Stimulated activated naive CD8-positive, alpha-beta T cell treated with anti-CD3 and anti-CD28 coated beads, Interleukin-15, Interleukin-2, amounts not matched to agents 100 U/mL and 50 U/mL, for 24 hours (primary cell): ENCODE measurements at regions not wholly inside any gene's neighbourhood (a gene's known extent, or its start where the extent isn't known, plus 50 kb on each side); places are given as distances from the start of the nearest gene placed in this dataset.

Experiments used
- ATAC-seq: fragments of 150-1000 bp; cut with Tn5 transposase; one replicate; pipeline ENCODE4 v1.10.0; 2021
- DNase-seq: peaks from one replicate; pipeline ENCODE4 v3.0.0; 2021

DNA sequence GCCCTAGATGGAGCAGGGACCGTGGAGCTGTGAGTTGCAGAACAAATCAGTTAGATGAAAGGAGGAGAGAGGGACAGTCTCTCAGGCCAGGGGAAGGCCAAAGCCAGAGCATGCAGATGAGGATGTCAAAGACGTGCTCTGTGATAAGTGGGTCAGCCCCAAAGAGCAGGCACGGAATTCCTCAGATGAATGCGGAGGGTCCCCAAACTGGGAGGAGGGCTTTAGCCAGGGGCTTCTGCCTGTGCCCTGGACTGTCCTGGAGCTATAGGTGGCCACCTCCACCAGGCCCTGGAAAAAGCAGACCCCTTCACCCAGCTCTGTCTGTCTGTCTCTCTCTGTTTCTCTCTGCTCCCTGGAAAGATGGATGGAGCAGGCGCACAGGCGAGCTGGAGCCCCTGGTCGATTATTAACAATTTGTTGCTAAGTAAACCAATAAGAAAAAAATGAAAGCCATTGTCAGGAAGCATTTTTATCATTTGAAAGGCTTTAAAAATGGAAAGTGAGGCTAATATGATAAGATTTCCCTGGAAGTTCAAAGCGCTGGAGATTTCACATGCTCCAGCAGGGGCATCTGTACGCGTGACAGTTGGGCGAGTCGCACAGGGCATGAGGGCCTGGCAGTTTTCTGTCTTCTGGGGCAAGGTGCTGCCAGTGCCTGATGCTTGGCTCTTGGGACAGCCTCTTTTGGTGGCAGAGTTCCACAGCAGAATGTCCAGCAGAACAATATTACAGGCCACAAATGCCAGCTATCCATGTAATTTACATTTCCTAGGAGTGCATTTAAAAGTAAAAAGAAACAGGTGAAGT, 241.0 kb downstream of the GLI2 start:
- DNase-seq = no peak
- ATAC-seq = no peak

DNA sequence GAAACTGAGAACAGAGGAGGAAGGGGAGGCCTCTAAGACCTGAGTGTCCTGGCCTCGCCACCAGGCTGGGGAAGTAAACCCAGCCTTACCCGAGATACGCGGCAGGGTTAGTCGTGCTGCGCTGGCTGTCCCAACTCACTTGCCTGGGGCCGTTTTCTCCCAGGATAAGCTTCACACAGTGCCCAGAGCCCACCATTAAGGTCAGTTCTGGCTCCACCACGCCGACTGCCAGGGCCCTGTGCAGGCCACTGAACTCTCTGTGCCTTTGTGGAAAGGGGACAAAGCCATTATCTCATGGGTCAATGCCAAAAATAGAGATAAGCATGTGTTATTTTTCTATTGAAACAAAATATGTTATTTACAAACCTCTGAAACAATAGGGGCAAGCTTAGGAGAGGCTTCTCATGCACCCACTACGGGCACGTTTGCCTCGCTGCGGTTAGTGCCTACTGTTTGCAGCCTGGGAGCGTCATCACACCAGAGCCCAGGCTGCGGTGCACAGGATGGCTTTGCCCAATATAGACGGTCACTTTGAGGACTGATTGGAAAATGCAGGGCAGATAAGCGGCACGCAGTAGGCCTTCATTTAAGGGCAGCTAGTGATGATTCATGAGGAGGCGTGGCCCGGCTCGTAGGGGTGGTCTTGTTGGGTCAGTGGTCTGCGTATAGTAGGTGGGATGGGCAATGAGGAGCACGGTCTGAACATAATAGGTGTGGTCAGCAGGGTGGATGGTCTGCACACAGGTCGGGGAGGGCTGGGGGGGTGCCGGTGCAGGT, 242.1 kb downstream of the GLI2 start:
- ATAC-seq (no peak), DNase-seq (no peak)

DNA sequence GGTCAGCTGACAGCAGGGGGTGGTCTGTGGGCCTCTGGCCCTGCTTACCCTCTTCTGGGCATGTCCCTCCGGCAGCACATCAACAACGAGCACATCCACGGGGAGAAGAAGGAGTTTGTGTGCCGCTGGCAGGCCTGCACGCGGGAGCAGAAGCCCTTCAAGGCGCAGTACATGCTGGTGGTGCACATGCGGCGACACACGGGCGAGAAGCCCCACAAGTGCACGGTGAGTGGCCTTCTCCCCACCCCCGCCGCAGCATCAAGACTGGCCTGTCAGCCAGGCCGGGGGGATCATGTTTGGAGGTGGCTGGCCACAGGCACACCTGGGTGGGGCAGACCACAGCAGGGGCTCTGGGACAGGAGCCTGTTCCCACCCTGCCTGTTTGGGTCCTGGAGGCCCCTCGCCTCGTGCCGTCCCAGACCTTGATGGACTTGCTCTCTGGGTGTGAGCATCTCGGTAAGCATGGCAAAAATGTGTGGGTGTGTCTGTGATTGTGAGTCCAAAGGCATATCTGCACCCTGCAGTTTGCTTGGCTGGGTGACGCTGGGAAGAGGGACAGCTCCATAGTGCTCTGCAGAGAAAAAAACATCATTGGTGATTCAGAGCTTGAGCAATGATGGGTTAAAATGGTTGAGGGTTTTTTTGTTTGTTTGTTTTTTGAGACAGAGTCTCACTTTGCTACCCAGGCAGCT, 242.8 kb downstream of the GLI2 start:
- no peak for DNase-seq
- ATAC-seq = no peak

DNA sequence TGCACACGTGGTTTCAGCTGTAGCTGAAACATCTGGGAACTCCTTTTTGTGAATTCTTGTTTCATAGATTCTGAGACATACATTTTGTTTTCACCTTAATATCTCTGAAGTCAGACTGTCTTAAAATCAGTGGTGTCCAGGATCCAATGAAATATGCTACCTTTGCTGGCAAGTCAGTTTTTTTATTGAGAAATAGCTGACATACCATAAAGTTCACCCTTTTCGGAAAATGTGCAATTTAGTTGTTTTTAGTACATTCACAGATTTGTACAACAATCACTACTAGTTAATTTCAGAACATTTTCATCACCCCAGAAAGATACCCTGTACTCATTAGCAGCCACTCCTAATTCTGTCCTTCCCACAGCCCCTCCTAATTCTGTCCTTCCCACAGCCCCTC, 243.7 kb downstream of the GLI2 start:
- ATAC-seq (no peak), DNase-seq (no peak)

DNA sequence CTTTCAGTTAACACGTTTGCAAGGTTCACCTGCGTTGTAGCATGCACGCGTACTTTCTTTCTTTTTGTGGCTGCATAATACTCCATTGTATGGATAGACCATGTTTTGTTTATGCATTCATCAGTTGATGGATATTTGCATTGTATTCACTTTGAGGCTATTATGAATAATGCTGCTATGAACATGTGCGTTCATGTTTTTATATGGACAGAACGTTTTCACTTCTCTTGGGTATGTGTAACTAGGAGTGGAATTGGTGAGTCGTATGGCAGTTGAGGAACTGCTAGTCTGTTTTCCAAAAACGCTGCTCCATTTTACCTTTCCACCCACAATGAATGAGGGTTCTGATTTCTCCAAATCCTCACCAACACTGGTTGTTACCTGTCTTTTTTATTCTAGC, 244.3 kb downstream of the GLI2 start:
- DNase-seq (no peak), ATAC-seq (no peak)

DNA sequence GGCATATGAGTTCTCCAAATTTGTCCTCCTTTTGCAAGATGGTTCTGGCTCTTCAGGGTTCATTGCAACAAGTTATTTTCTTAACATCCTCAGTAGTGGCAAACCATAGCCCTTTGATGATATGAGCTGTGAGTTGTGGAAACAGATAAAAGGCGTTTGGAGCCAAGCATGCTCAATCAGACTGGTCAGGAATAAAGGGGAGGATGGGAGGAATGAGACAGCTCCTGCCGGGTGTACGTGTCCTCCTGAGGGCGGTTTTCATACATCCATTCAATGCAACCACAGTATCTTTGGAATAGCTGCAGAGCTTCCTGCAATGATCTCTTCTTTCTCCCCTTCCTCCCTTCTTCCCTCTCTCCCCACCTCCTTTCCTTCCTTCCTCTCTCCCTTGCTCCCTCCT, 245.8 kb downstream of the GLI2 start:
- DNase-seq (no peak), ATAC-seq (no peak)

DNA sequence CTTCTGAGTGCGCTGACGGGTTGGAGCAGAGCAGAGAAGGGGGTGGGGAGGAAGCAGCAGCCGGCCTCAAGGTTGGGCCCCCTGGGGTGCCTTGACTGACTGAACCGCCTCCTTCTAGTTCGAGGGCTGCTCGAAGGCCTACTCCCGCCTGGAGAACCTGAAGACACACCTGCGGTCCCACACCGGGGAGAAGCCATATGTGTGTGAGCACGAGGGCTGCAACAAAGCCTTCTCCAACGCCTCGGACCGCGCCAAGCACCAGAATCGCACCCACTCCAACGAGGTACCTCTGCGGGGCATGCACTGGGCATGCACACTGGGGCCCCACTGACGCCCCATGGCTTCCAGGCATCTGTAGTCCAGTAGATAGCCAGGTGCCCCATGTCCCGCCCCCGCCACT, 246.9 kb downstream of the GLI2 start:
- no peak for ATAC-seq
- DNase-seq = no peak

DNA sequence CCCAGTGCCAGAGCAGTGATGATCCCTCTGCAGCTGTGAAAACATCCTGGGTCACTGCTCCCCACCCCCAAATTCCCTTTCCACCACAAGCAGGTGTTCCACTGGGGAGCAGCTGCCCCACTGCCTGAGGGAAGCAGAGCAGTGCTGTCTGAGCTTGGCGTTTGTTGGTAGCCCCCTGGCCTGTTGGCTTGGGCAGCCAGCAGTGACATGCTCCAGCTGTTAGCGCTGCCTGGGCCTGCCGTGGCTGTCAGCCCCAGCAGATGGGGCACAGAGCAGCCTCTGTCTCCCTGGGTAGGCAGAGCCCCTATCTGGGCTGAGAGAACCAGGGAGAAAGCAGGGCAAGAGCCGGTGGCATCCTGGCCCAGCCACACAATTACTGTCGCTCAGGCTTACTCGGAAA, 247.7 kb downstream of the GLI2 start:
- DNase-seq (no peak), ATAC-seq (no peak)

DNA sequence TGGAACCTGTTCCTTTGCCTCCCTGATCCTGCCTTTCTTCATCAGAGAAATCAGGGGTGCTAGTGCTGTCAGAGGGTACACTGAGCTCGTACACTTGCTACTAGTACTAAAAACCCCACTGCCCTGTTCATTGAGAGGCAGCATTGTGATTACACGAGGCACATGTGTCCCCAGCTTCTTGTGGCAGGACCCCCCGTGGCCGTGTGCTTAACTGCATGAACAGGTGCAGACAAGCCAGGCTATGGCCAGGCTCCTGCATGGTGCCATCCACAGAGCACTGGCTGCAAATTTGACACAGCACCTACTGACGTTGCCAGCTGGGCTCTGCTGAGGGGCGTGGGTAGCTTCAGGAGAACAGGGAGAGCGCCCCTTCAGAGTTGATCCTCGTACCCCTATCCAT, 248.4 kb downstream of the GLI2 start:
- ATAC-seq = no peak
- DNase-seq = no peak

DNA sequence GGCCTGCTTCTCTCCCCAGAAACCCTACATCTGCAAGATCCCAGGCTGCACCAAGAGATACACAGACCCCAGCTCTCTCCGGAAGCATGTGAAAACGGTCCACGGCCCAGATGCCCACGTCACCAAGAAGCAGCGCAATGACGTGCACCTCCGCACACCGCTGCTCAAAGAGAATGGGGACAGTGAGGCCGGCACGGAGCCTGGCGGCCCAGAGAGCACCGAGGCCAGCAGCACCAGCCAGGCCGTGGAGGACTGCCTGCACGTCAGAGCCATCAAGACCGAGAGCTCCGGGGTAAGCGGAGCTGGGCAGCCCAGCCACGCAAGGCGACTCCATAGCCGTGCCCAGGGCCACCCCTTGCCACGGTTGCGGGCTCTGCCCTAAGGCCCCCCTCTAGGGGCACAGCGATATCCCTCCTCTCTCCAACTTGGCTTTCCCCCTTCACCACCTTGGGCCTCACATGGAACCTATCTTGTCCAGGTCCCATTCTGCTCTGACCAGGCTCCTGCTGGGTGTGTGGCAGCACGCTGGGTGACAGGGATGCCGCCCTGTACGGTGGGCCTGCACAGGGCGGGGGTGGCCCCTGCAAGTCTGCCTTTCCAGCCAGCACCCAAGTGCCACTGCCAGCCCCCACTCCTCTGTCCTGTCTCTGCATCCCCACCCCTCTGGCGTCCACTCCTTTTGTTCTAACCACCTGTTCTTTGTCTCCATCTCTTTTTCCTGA, 248.9 kb downstream of the GLI2 start:
- DNase-seq (no peak), ATAC-seq (no peak)

DNA sequence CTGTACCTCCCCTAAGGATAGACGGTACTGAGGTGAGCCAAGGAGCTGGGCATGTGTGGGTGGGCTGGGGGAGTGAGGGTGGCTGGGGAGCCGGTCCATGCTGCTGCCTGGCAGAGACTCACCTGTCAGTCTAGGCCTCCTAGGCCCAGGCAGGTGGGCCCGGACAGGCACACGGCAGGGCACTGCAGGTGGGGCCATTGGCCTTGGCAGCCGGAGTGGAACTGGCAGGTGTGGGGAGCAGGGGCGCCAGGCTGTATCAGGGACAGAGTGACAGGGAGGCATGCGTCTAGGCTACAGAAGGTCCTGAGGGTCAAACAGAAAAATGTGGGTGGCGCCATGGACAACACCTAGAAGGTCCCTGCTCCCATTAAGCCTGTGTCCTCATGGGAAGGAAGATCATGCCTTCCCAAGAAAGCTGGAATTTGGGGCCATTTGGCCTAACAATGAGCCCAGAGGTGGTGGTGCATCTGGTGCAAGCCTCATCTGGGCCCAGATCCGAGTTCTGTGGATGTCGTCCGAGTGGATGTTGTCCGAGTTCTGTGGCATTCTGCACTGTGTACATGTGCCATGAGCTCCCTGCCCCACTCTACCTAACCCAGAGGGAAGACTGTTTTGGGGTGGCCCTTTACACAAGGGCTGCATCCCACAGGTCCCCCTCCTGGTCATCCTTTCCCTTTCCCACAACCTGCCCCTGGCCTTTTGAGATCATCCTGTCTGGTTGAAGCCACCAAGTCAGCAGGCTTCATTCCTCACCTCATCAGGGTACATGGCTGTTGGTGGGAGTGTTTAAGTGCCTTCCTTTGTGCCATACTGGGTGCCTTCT, 249.7 kb downstream of the GLI2 start:
- no peak for DNase-seq
- no peak for ATAC-seq

DNA sequence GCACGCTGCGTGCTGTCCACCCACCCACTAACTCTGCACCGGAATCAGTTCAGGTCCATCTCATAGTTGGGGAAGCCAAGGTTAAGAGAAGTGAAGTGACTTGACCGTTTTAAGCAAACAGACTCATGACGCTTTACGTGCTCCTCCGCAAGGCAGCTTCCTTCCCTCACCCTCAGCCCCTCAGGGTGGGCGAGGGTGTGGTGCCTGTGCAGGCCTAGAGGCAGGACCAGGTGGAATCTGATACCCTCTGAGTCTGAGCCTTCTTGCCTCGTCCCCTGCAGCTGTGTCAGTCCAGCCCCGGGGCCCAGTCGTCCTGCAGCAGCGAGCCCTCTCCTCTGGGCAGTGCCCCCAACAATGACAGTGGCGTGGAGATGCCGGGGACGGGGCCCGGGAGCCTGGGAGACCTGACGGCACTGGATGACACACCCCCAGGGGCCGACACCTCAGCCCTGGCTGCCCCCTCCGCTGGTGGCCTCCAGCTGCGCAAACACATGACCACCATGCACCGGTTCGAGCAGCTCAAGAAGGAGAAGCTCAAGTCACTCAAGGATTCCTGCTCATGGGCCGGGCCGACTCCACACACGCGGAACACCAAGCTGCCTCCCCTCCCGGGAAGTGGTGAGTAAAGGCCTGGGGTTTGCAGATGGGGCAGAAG, 250.5 kb downstream of the GLI2 start:
- ATAC-seq (no peak), DNase-seq (no peak)

DNA sequence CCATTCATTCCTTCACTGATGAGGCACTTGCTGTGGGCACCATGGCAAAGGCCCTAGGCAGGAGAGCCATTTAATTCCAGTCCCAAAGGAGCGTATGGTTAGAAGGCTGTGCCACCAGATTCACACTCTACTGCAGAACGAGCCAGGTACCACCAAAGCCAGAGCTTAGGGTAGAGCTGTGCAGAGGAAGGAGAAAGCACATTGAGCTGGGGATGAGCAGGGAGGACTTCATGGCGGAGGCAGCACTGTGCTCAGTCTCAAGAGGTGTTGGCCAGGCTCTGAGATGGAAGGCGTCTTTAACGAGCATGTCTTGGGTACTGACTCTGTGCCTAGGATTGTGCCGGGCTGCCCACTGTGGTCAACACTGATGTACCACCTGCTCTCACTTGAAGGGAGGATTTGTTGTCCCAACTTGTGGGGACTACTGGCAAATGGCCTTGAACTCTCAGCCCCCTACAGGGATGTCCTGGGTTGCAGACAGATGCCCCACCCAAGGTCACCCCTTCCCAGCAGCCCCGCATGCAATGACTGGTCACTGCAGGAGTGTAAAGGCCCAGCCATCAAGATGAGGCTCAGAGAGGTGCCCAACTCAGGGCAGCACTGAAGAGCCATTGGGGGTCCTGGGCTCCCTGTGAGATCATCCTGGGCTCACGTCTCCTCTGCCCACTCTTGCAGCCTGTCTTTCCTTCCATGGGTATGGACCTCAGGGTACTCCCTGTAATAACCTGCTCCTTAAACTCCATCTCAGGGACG, 251.4 kb downstream of the GLI2 start:
- ATAC-seq (no peak), DNase-seq (no peak)

DNA sequence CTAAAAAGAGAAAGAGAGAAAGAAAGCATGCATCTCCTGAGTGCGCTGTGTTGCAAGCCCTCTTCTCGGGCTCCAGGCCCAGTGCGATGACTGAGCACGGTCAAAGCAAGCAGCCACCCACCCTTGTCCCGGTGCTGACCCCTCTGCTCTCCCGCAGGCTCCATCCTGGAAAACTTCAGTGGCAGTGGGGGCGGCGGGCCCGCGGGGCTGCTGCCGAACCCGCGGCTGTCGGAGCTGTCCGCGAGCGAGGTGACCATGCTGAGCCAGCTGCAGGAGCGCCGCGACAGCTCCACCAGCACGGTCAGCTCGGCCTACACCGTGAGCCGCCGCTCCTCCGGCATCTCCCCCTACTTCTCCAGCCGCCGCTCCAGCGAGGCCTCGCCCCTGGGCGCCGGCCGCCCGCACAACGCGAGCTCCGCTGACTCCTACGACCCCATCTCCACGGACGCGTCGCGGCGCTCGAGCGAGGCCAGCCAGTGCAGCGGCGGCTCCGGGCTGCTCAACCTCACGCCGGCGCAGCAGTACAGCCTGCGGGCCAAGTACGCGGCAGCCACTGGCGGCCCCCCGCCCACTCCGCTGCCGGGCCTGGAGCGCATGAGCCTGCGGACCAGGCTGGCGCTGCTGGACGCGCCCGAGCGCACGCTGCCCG, 252.5 kb downstream of the GLI2 start:
- no peak for ATAC-seq
- no peak for DNase-seq

DNA sequence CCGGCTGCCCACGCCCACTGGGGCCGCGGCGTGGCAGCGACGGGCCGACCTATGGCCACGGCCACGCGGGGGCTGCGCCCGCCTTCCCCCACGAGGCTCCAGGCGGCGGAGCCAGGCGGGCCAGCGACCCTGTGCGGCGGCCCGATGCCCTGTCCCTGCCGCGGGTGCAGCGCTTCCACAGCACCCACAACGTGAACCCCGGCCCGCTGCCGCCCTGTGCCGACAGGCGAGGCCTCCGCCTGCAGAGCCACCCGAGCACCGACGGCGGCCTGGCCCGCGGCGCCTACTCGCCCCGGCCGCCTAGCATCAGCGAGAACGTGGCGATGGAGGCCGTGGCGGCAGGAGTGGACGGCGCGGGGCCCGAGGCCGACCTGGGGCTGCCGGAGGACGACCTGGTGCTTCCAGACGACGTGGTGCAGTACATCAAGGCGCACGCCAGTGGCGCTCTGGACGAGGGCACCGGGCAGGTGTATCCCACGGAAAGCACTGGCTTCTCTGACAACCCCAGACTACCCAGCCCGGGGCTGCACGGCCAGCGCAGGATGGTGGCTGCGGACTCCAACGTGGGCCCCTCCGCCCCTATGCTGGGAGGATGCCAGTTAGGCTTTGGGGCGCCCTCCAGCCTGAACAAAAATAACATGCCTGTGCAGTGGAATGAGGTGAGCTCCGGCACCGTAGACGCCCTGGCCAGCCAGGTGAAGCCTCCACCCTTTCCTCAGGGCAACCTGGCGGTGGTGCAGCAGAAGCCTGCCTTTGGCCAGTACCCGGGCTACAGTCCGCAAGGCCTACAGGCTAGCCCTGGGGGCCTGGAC, 253.2 kb downstream of the GLI2 start:
- no peak for DNase-seq
- ATAC-seq = no peak

DNA sequence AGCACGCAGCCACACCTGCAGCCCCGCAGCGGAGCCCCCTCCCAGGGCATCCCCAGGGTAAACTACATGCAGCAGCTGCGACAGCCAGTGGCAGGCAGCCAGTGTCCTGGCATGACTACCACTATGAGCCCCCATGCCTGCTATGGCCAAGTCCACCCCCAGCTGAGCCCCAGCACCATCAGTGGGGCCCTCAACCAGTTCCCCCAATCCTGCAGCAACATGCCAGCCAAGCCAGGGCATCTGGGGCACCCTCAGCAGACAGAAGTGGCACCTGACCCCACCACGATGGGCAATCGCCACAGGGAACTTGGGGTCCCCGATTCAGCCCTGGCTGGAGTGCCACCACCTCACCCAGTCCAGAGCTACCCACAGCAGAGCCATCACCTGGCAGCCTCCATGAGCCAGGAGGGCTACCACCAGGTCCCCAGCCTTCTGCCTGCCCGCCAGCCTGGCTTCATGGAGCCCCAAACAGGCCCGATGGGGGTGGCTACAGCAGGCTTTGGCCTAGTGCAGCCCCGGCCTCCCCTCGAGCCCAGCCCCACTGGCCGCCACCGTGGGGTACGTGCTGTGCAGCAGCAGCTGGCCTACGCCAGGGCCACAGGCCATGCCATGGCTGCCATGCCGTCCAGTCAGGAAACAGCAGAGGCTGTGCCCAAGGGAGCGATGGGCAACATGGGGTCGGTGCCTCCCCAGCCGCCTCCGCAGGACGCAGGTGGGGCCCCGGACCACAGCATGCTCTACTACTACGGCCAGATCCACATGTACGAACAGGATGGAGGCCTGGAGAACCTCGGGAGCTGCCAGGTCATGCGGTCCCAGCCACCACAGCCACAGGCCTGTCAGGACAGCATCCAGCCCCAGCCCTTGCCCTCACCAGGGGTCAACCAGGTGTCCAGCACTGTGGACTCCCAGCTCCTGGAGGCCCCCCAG, 254.1 kb downstream of the GLI2 start:
- ATAC-seq = no peak

DNA sequence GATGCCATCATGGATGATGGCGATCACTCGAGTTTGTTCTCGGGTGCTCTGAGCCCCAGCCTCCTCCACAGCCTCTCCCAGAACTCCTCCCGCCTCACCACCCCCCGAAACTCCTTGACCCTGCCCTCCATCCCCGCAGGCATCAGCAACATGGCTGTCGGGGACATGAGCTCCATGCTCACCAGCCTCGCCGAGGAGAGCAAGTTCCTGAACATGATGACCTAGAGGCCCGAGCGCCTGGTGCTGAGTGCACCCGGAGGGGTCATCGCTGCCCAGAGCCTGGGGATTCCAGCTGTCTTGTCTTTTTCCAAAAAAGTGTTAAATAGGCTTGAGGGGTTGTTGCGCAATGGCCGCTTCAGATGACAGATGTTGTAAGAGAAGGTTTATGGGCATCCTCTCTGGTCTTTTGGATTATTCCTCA, 254.8 kb downstream of the GLI2 start:
- ATAC-seq = no peak
- no peak for DNase-seq

More for the DNA sequence above, 254.1 kb downstream of the GLI2 start:
- no peak for DNase-seq

DNA sequence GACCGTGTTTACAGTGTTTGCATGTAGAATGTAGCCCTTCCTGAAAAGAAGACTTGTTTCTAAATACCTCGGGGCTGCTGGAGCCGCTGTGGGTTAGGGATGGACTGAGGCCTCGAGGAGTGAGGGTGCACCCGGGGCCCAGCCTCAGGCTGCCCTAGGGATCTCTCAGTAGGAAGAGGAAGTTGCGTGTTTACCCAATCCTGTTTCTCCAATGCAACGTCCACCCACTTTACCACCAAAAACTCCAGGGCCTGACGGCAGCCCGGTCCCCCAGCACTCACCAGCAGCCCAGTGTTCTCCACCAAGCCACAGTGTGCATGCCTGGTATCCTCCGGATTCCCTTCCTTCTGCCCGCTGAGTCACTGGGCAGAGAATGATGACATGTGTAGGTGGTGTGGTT, 255.8 kb downstream of the GLI2 start:
- no peak for ATAC-seq
- no peak for DNase-seq
